A673 (cell line): ENCODE measurements at regions not wholly inside any gene's neighbourhood (a gene's known extent, or its start where the extent isn't known, plus 50 kb on each side); places are given as distances from the start of the nearest gene placed in this dataset.

Experiments
- BruUV-seq: library from RNA; stranded (reverse); fragments of 400-500 nt; replicated peaks from 2 replicates; lab custom pipeline; 2021; lab: Mats Ljungman, UMichigan
- CTCF ChIA-PET: fragments of 300-600 bp; sonication (Branson Sonifier 250); formaldehyde crosslinking; loops from one replicate; lab custom pipeline; 2022; ENCODE audit warnings: antibody characterized with exemption; lab: Charles Lee
- POLR2A ChIA-PET: fragments of 300-600 bp; sonication (Branson Sonifier 250); formaldehyde crosslinking; loops from one replicate; lab custom pipeline; 2022; ENCODE audit warnings: antibody characterized with exemption; ENCODE audit not compliant: low non-redundant PET; lab: Charles Lee
- DNase-seq: peaks from one replicate; pipeline ENCODE4 v3.0.0-alpha.2; 2015; ENCODE audit warnings: low spot score
- H3K27ac ChIP-seq: fragments of 200-600 bp; sonication (generic); 2 replicates; pipeline ENCODE4 v1.5.1; 2016; ENCODE audit warnings: mixed run types, low read depth, mild to moderate bottlenecking, mixed read lengths, antibody characterized with exemption, low read length; ENCODE audit not compliant: poor library complexity, severe bottlenecking
- H3K27me3 ChIP-seq: fragments of 200-600 bp; sonication (generic); replicated peaks from 2 replicates; pipeline ENCODE4 v1.6.1; 2017; ENCODE audit warnings: mixed run types, low read depth, mild to moderate bottlenecking, mixed read lengths, antibody characterized with exemption, low read length; ENCODE audit not compliant: insufficient read depth, poor library complexity
- H3K36me3 ChIP-seq: fragments of 200-600 bp; sonication (generic); 2 replicates; pipeline ENCODE4 v1.6.1; 2016; ENCODE audit warnings: mixed run types, mild to moderate bottlenecking, mixed read lengths, antibody characterized with exemption, low read length; ENCODE audit not compliant: insufficient read depth, poor library complexity, severe bottlenecking
- H3K4me1 ChIP-seq: fragments of 200-600 bp; sonication (generic); 2 replicates; pipeline ENCODE4 v1.6.1; 2017; ENCODE audit warnings: mixed run types, mild to moderate bottlenecking, mixed read lengths, antibody characterized with exemption, low read length; ENCODE audit not compliant: insufficient read depth, poor library complexity, severe bottlenecking
- H3K4me3 ChIP-seq: fragments of 200-600 bp; sonication (generic); 2 replicates; pipeline ENCODE4 v1.5.1; 2016; ENCODE audit warnings: low read depth, mixed run types, mild to moderate bottlenecking, mixed read lengths, low read length; ENCODE audit not compliant: poor library complexity, severe bottlenecking
- H3K9me3 ChIP-seq: fragments of 200-600 bp; sonication (generic); 2 replicates; pipeline ENCODE4 v1.6.1; 2016; ENCODE audit warnings: mixed run types, low read depth, mild to moderate bottlenecking, mixed read lengths, antibody characterized with exemption, low read length; ENCODE audit not compliant: poor library complexity, severe bottlenecking
- CTCF ChIP-seq: fragments of 300-800, 200-600 bp; sonication (generic); conservative IDR thresholded peaks from 2 replicates; pipeline ENCODE4 v1.5.1; 2017; ENCODE audit warnings: low read depth, mild to moderate bottlenecking, antibody characterized with exemption, low read length, moderate library complexity, mixed read lengths
- EZH2 ChIP-seq: fragments of 200-600 bp; sonication (generic); IDR thresholded peaks from 2 replicates; pipeline ENCODE4 v1.6.1; 2017; ENCODE audit warnings: borderline replicate concordance, low read depth, mild to moderate bottlenecking, mixed read lengths, antibody characterized with exemption, low read length; ENCODE audit not compliant: poor library complexity, severe bottlenecking
- intact Hi-C: fragments of 100-400 bp; cut with micrococcal nuclease; formaldehyde crosslinking; loops from one replicate; pipeline ENCODE4 v1.10.0; 2022; ENCODE audit not compliant: unreplicated experiment

- peaks cover 4% of the 10 kb centered on the region for H3K4me1 ChIP-seq
- POLR2A ChIA-PET = no interaction called here
- H3K9me3 ChIP-seq = no peaks in the 10 kb centered on the region
- no peak overlapping the region for H3K4me3 ChIP-seq
- CTCF ChIA-PET = no interaction called here
- no TSS peak for BruUV-seq
- no peaks in the 10 kb centered on the region for H3K36me3 ChIP-seq
- H3K27me3 ChIP-seq = peaks cover 19% of the 10 kb centered on the region
- intact Hi-C loops = no loop called here
- H3K27ac ChIP-seq = no peak overlapping the region
- TF ChIP-seq CTCF (no peak), EZH2 (no peak)
- peak; percentile 33 for DNase-seq
Measured at GRCh38 chr17:73759734-73760438, 115.6 kb upstream of the SDK2 start.

GRCh38 chr17:73760439-73760758 lies 116.2 kb upstream of the SDK2 start:
- H3K9me3 ChIP-seq = no peaks in the 10 kb centered on the region
- no peak overlapping the region for H3K27ac ChIP-seq
- H3K36me3 ChIP-seq = no peaks in the 10 kb centered on the region
- CTCF ChIA-PET = no interaction called here
- peaks cover 19% of the 10 kb centered on the region for H3K27me3 ChIP-seq
- intact Hi-C loops = no loop called here
- TF ChIP-seq EZH2 (no peak), CTCF (no peak)
- POLR2A ChIA-PET = no interaction called here
- peaks cover 4% of the 10 kb centered on the region for H3K4me1 ChIP-seq
- DNase-seq = no peak
- no TSS peak for BruUV-seq
- H3K4me3 ChIP-seq = no peak overlapping the region

GRCh38 chr17:73765824-73766563 lies 121.7 kb upstream of the SDK2 start:
- Histone ChIP-seq H3K27ac (no peak overlapping the region), H3K4me3 (no peak overlapping the region), H3K36me3 (no peaks in the 10 kb centered on the region), H3K27me3 (peaks cover 6% of the 10 kb centered on the region), H3K9me3 (no peaks in the 10 kb centered on the region), H3K4me1 (no peaks in the 10 kb centered on the region)
- intact Hi-C loops = no loop called here
- no TSS peak for BruUV-seq
- ChIA-PET POLR2A (no interaction called here), CTCF (no interaction called here)
- TF ChIP-seq EZH2 = no peak
- no peak for TF ChIP-seq CTCF
- no peak for DNase-seq
